CD8-positive, alpha-beta memory T cell (primary cell): ENCODE measurements at regions not wholly inside any gene's neighbourhood (a gene's known extent, or its start where the extent isn't known, plus 50 kb on each side); places are given as distances from the start of the nearest gene placed in this dataset.

Experiments
- CTCF ChIA-PET: fragments of 350-600 bp; sonication (Branson Sonifier 250); formaldehyde crosslinking; loops from one replicate; lab custom pipeline; 2021; ENCODE audit warnings: antibody characterized with exemption; lab: Charles Lee
- POLR2A ChIA-PET: fragments of 350-600 bp; sonication (Branson Sonifier 250); formaldehyde crosslinking; loops from one replicate; lab custom pipeline; 2021; ENCODE audit warnings: antibody characterized with exemption; lab: Charles Lee
- DNase-seq, 5 donors: peaks; one replicate each; pipeline versions ENCODE4 v3.0.0 to v3.0.0-alpha.2; 2020 to 2022; ENCODE audit warnings: mixed read lengths in 1 of 5
- H3K27ac ChIP-seq: one replicate; pipeline ENCODE4 v1.7.0; 2013; ENCODE audit warnings: low read depth, mild to moderate bottlenecking, low read length, moderate library complexity
- H3K27me3 ChIP-seq: 2 replicates; pipeline ENCODE4 v1.7.0; 2013; ENCODE audit warnings: low read length, mild to moderate bottlenecking; ENCODE audit not compliant: insufficient read depth, poor library complexity, severe bottlenecking
- H3K36me3 ChIP-seq: 2 replicates; pipeline ENCODE4 v1.7.0; 2013; ENCODE audit warnings: mild to moderate bottlenecking, low read length, moderate library complexity; ENCODE audit not compliant: insufficient read depth
- H3K4me1 ChIP-seq: 2 replicates; pipeline ENCODE4 v1.7.0; 2013; ENCODE audit warnings: mild to moderate bottlenecking, low read length, moderate library complexity; ENCODE audit not compliant: insufficient read depth
- H3K4me3 ChIP-seq: 2 replicates; pipeline ENCODE4 v1.7.0; 2013; ENCODE audit warnings: mild to moderate bottlenecking, low read length
- H3K9me3 ChIP-seq: 2 replicates; pipeline ENCODE4 v1.7.0; 2013; ENCODE audit warnings: mild to moderate bottlenecking, low read length
- H3K27ac Mint-ChIP-seq, 8 donors: one replicate each; pipeline ENCODE4 v1.8.0; 2020 to 2021; ENCODE audit warnings: mixed read lengths in 8 of 8, mild to moderate bottlenecking in 6 of 8, inconsistent platforms in 3 of 8, moderate library complexity in 3 of 8
- H3K27me3 Mint-ChIP-seq, 2 donors: one replicate each; pipeline ENCODE4 v1.8.0; 2020 to 2021; ENCODE audit warnings: mixed read lengths in 2 of 2, mild to moderate bottlenecking in 1 of 2, moderate library complexity in 1 of 2
- H3K36me3 Mint-ChIP-seq, 3 donors: one replicate each; pipeline ENCODE4 v1.8.0; 2020 to 2021; ENCODE audit warnings: mixed read lengths in 3 of 3, inconsistent platforms in 1 of 3, mild to moderate bottlenecking in 1 of 3
- H3K4me1 Mint-ChIP-seq, 3 donors: one replicate each; pipeline ENCODE4 v1.8.0; 2020 to 2021; ENCODE audit warnings: mixed read lengths in 3 of 3, inconsistent platforms in 1 of 3, mild to moderate bottlenecking in 1 of 3
- H3K4me3 Mint-ChIP-seq, 7 donors: one replicate each; pipeline ENCODE4 v1.8.0; 2020 to 2021; ENCODE audit warnings: mixed read lengths in 7 of 7, mild to moderate bottlenecking in 6 of 7, moderate library complexity in 4 of 7, inconsistent platforms in 2 of 7
- H3K9me3 Mint-ChIP-seq, 5 donors: one replicate each; pipeline ENCODE4 v1.8.0; 2020 to 2022; ENCODE audit warnings: mixed read lengths in 5 of 5, mild to moderate bottlenecking in 3 of 5, moderate library complexity in 2 of 5, inconsistent platforms in 1 of 5

- Histone ChIP-seq H3K4me3 (no peak overlapping the region), H3K4me1 (no peaks in the 10 kb centered on the region), H3K9me3 (no peaks in the 10 kb centered on the region), H3K36me3 (no peaks in the 10 kb centered on the region), H3K27ac (no peak overlapping the region), H3K27me3 (no peaks in the 10 kb centered on the region)
- no peak for DNase-seq
- Mint-ChIP-seq H3K27me3 (peaks cover 5 to 7% of the 10 kb centered on the region in 2 donors), H3K4me1 (no peaks in the 10 kb centered on the region), H3K9me3 (peaks cover 0 to 3% (median 0%) of the 10 kb centered on the region in 5 donors), H3K27ac (no peak overlapping the region), H3K4me3 (no peak overlapping the region), H3K36me3 (no peaks in the 10 kb centered on the region)
- POLR2A ChIA-PET: no interaction called here
- CTCF ChIA-PET: no interaction called here
Measured at GRCh38 chr5:171588046-171588445, 168.6 kb downstream of the FGF18 start.

- ChIA-PET CTCF (no interaction called here), POLR2A (no interaction called here)
- Histone ChIP-seq H3K27me3 (no peaks in the 10 kb centered on the region), H3K36me3 (no peaks in the 10 kb centered on the region), H3K4me1 (no peaks in the 10 kb centered on the region), H3K9me3 (no peaks in the 10 kb centered on the region), H3K27ac (no peak overlapping the region), H3K4me3 (no peak overlapping the region)
- H3K27ac Mint-ChIP-seq: no peak overlapping the region
- H3K36me3 Mint-ChIP-seq: no peaks in the 10 kb centered on the region
- H3K4me1 Mint-ChIP-seq: no peaks in the 10 kb centered on the region
- peaks cover 0 to 3% (median 0%) of the 10 kb centered on the region in 5 donors for H3K9me3 Mint-ChIP-seq
- no peak for DNase-seq
- H3K27me3 Mint-ChIP-seq: peaks cover 8 to 9% of the 10 kb centered on the region in 2 donors
- H3K4me3 Mint-ChIP-seq: no peak overlapping the region
Measured at GRCh38 chr5:171588790-171589189, 169.3 kb downstream of the FGF18 start.

- no peak overlapping the region for H3K4me3 Mint-ChIP-seq
- ChIA-PET POLR2A (no interaction called here), CTCF (no interaction called here)
- H3K27me3 Mint-ChIP-seq: peaks cover 7 to 8% of the 10 kb centered on the region in 2 donors
- no peaks in the 10 kb centered on the region for H3K36me3 Mint-ChIP-seq
- peak overlapping the region in 1 of 8 donors; percentile 91 for H3K27ac Mint-ChIP-seq
- no peaks in the 10 kb centered on the region for H3K36me3 ChIP-seq
- H3K27me3 ChIP-seq: no peaks in the 10 kb centered on the region
- no peaks in the 10 kb centered on the region for H3K4me1 Mint-ChIP-seq
- no peak overlapping the region for H3K4me3 ChIP-seq
- H3K27ac ChIP-seq: no peak overlapping the region
- H3K9me3 Mint-ChIP-seq: peaks cover 0 to 3% (median 0%) of the 10 kb centered on the region in 5 donors
- no peaks in the 10 kb centered on the region for H3K9me3 ChIP-seq
- no peak for DNase-seq
- H3K4me1 ChIP-seq: no peaks in the 10 kb centered on the region
Measured at GRCh38 chr5:171589461-171589860, 170.0 kb downstream of the FGF18 start.

- no peak overlapping the region for H3K4me3 Mint-ChIP-seq
- no peaks in the 10 kb centered on the region for H3K36me3 Mint-ChIP-seq
- peaks cover 7 to 11% of the 10 kb centered on the region in 2 donors for H3K27me3 Mint-ChIP-seq
- ChIA-PET POLR2A (no interaction called here), CTCF (no interaction called here)
- Histone ChIP-seq H3K4me1 (no peaks in the 10 kb centered on the region), H3K4me3 (no peak overlapping the region), H3K27ac (no peak overlapping the region), H3K9me3 (no peaks in the 10 kb centered on the region), H3K27me3 (no peaks in the 10 kb centered on the region), H3K36me3 (no peaks in the 10 kb centered on the region)
- H3K4me1 Mint-ChIP-seq: no peaks in the 10 kb centered on the region
- no peak overlapping the region for H3K27ac Mint-ChIP-seq
- no peak for DNase-seq
- H3K9me3 Mint-ChIP-seq: peaks cover 0 to 4% (median 0%) of the 10 kb centered on the region in 5 donors
Measured at GRCh38 chr5:171592076-171592475, 172.6 kb downstream of the FGF18 start.

- Mint-ChIP-seq H3K27me3 (peaks cover 11 to 15% of the 10 kb centered on the region in 2 donors), H3K27ac (no peak overlapping the region), H3K36me3 (no peaks in the 10 kb centered on the region), H3K9me3 (peaks cover 0 to 4% (median 0%) of the 10 kb centered on the region in 5 donors), H3K4me1 (no peaks in the 10 kb centered on the region), H3K4me3 (no peak overlapping the region)
- Histone ChIP-seq H3K9me3 (no peaks in the 10 kb centered on the region), H3K36me3 (no peaks in the 10 kb centered on the region), H3K27ac (no peak overlapping the region), H3K27me3 (no peaks in the 10 kb centered on the region), H3K4me3 (no peak overlapping the region), H3K4me1 (no peaks in the 10 kb centered on the region)
- CTCF ChIA-PET: no interaction called here
- no peak for DNase-seq
- POLR2A ChIA-PET: no interaction called here
Measured at GRCh38 chr5:171592736-171593135, 173.3 kb downstream of the FGF18 start.

- no peaks in the 10 kb centered on the region for H3K4me1 Mint-ChIP-seq
- no peak overlapping the region for H3K4me3 ChIP-seq
- DNase-seq: no peak
- H3K27me3 Mint-ChIP-seq: peaks cover 9 to 17% of the 10 kb centered on the region in 2 donors
- CTCF ChIA-PET: no interaction called here
- peaks cover 0 to under 1% (median 0%) of the 10 kb centered on the region in 3 donors for H3K36me3 Mint-ChIP-seq
- no peaks in the 10 kb centered on the region for H3K4me1 ChIP-seq
- no peaks in the 10 kb centered on the region for H3K36me3 ChIP-seq
- no peaks in the 10 kb centered on the region for H3K27me3 ChIP-seq
- peaks cover 0 to 4% (median 0%) of the 10 kb centered on the region in 5 donors for H3K9me3 Mint-ChIP-seq
- no peak overlapping the region for H3K4me3 Mint-ChIP-seq
- no peak overlapping the region for H3K27ac ChIP-seq
- H3K27ac Mint-ChIP-seq: no peak overlapping the region
- no peaks in the 10 kb centered on the region for H3K9me3 ChIP-seq
- POLR2A ChIA-PET: no interaction called here
Measured at GRCh38 chr5:171593401-171593800, 174.0 kb downstream of the FGF18 start.

- peaks cover 0 to 2% (median 0%) of the 10 kb centered on the region in 3 donors for H3K36me3 Mint-ChIP-seq
Measured at GRCh38 chr5:171593976-171594375, 174.5 kb downstream of the FGF18 start.

GRCh38 chr5:171595401-171595800, 176.0 kb downstream of the FGF18 start:
- Histone ChIP-seq H3K36me3 (no peaks in the 10 kb centered on the region), H3K4me3 (no peak overlapping the region), H3K27ac (no peak overlapping the region), H3K4me1 (no peaks in the 10 kb centered on the region), H3K9me3 (no peaks in the 10 kb centered on the region), H3K27me3 (no peaks in the 10 kb centered on the region)
- Mint-ChIP-seq H3K4me1 (no peaks in the 10 kb centered on the region), H3K27ac (no peak overlapping the region), H3K9me3 (peaks cover 0 to 4% (median 0%) of the 10 kb centered on the region in 5 donors), H3K36me3 (peaks cover 0 to 2% (median 0%) of the 10 kb centered on the region in 3 donors), H3K4me3 (no peak overlapping the region), H3K27me3 (peaks cover 9 to 17% of the 10 kb centered on the region in 2 donors)
- ChIA-PET CTCF (no interaction called here), POLR2A (no interaction called here)
- no peak for DNase-seq

More at GRCh38 chr5:171593976-171594375, 174.5 kb downstream of the FGF18 start:
- Mint-ChIP-seq H3K4me1 (no peaks in the 10 kb centered on the region), H3K9me3 (peaks cover 0 to 4% (median 0%) of the 10 kb centered on the region in 5 donors), H3K27ac (no peak overlapping the region), H3K4me3 (no peak overlapping the region), H3K27me3 (peaks cover 9 to 17% of the 10 kb centered on the region in 2 donors)
- Histone ChIP-seq H3K36me3 (no peaks in the 10 kb centered on the region), H3K9me3 (no peaks in the 10 kb centered on the region), H3K27ac (no peak overlapping the region), H3K4me1 (no peaks in the 10 kb centered on the region), H3K4me3 (no peak overlapping the region), H3K27me3 (no peaks in the 10 kb centered on the region)
- CTCF ChIA-PET: no interaction called here
- no peak for DNase-seq
- POLR2A ChIA-PET: no interaction called here
